HCT116 (cell line): ENCODE measurements at regions not wholly inside any gene's neighbourhood (a gene's known extent, or its start where the extent isn't known, plus 50 kb on each side); places are given as distances from the start of the nearest gene placed in this dataset.

Experiments used
- ATAC-seq: fragments of 200-7000 bp; cut with Tn5 transposase; 2 replicates; pipeline ENCODE4 v1.9.1; 2020; ENCODE audit warnings: mild to moderate bottlenecking, moderate library complexity
- BruUV-seq: library from RNA; stranded (reverse); fragments of 400-500 nt; replicated peaks from 2 replicates; lab custom pipeline; 2021; lab: Mats Ljungman, UMichigan
- CTCF ChIA-PET: fragments of 300-600 bp; sonication (Branson Sonifier 250); formaldehyde crosslinking; loops from one replicate; lab custom pipeline; 2021; ENCODE audit warnings: antibody characterized with exemption; lab: Charles Lee
- POLR2A ChIA-PET: fragments of 300-600, 350-600 bp; sonication (Branson Sonifier 250); formaldehyde crosslinking; loops from one replicate; lab custom pipeline; 2021; ENCODE audit warnings: antibody characterized with exemption; lab: Charles Lee
- RAD21 ChIA-PET, 2 experiments: fragments of 300-600 bp; sonication (Branson Sonifier 250); formaldehyde crosslinking; loops; one replicate each; lab custom pipeline; 2023; ENCODE audit warnings: low total read pairs in 2 of 2; ENCODE audit not compliant: uncharacterized antibody in 2 of 2, unreplicated experiment in 2 of 2, low non-redundant PET in 1 of 2; lab: Charles Lee
- DNase-seq: peaks from one replicate; pipeline ENCODE4 v3.0.0-alpha.2; 2010; ENCODE audit warnings: low read depth, low spot score
- H2AFZ ChIP-seq: fragments of 200-600 bp; shearing (Covaris generic), sonication (generic); 2 replicates; pipeline ENCODE4 v1.6.1; 2017; ENCODE audit warnings: low read depth, mixed run types, mixed read lengths, antibody characterized with exemption, low read length; ENCODE audit not compliant: poor library complexity, severe bottlenecking
- H3K27ac ChIP-seq: 2 replicates; pipeline ENCODE4 v1.5.1; 2012; ENCODE audit warnings: low read depth, low read length
- H3K27me3 ChIP-seq: fragments of 200-600 bp; sonication (generic); 2 replicates; pipeline ENCODE4 v1.6.1; 2016; ENCODE audit warnings: mixed run types, low read length, mixed read lengths; ENCODE audit not compliant: insufficient read depth
- H3K36me3 ChIP-seq, 2 experiments: fragments of 200-500 bp in 1 of 2; fragments of 200-600 bp in 1 of 2; sonication (Bioruptor generic) in 1 of 2; sonication (generic) in 1 of 2; 2 replicates each; pipeline versions ENCODE4 v1.5.1 to v1.6.1; 2014 to 2016; ENCODE audit warnings: low read length in 2 of 2, inconsistent platforms in 1 of 2, mixed read lengths in 1 of 2, mixed run types in 1 of 2; ENCODE audit not compliant: insufficient read depth in 2 of 2, control insufficient read depth in 1 of 2
- H3K4me1 ChIP-seq, 2 experiments: fragments of 200-600 bp in 1 of 2; sonication (generic) in 1 of 2; 2 replicates each; pipeline versions ENCODE4 v1.5.1 to v1.6.1; 2012 to 2017; ENCODE audit warnings: low read length in 2 of 2, inconsistent platforms in 1 of 2, mild to moderate bottlenecking in 1 of 2, mixed read lengths in 1 of 2, mixed run types in 1 of 2, moderate library complexity in 1 of 2; ENCODE audit not compliant: insufficient read depth in 2 of 2, control insufficient read depth in 1 of 2
- H3K4me2 ChIP-seq: fragments of 200-600 bp; sonication (generic); 2 replicates; pipeline ENCODE4 v1.6.1; 2017; ENCODE audit warnings: mixed run types, low read length, mixed read lengths
- H3K4me3 ChIP-seq, 2 experiments: fragments of 200-600 bp in 1 of 2; sonication (generic) in 1 of 2; replicated peaks in 1 of 2; 2 replicates each; pipeline ENCODE4 v1.5.1; 2011 to 2016; ENCODE audit warnings: low read length in 2 of 2, control low read depth in 1 of 2, low read depth in 1 of 2, mild to moderate bottlenecking in 1 of 2, mixed read lengths in 1 of 2, mixed run types in 1 of 2
- H3K79me2 ChIP-seq: fragments of 200-600 bp; sonication (generic); 2 replicates; pipeline ENCODE4 v1.6.1; 2017; ENCODE audit warnings: mild to moderate bottlenecking, mixed run types, low read length, moderate library complexity, mixed read lengths; ENCODE audit not compliant: insufficient read depth
- H3K9ac ChIP-seq: fragments of 200-600 bp; sonication (generic); 2 replicates; pipeline ENCODE4 v1.6.1; 2016; ENCODE audit warnings: low read length, mixed read lengths
- H3K9me2 ChIP-seq: fragments of 200-600 bp; sonication (generic), shearing (Covaris generic); 2 replicates; pipeline ENCODE4 v1.6.1; 2017; ENCODE audit warnings: mixed run types, mild to moderate bottlenecking, moderate library complexity; ENCODE audit not compliant: insufficient read depth
- H3K9me3 ChIP-seq, 2 experiments: fragments of 200-500 bp in 1 of 2; fragments of 200-600 bp in 1 of 2; sonication (Bioruptor generic) in 1 of 2; sonication (generic) in 1 of 2; 2 replicates each; pipeline ENCODE4 v1.6.1; 2014 to 2017; ENCODE audit warnings: low read length in 2 of 2, mixed read lengths in 2 of 2, inconsistent platforms in 1 of 2, low read depth in 1 of 2, mild to moderate bottlenecking in 1 of 2, mixed run types in 1 of 2, moderate library complexity in 1 of 2; ENCODE audit not compliant: control insufficient read depth in 1 of 2, insufficient read depth in 1 of 2
- H4K20me1 ChIP-seq: fragments of 200-600 bp; sonication (generic), shearing (Covaris generic); 2 replicates; pipeline ENCODE4 v1.6.1; 2017; ENCODE audit warnings: mixed run types, mild to moderate bottlenecking, moderate library complexity; ENCODE audit not compliant: insufficient read depth
- CBX3 ChIP-seq: IDR thresholded peaks from 2 replicates; pipeline ENCODE4 v1.6.1; 2012; ENCODE audit warnings: low read depth
- EGR1 ChIP-seq: IDR thresholded peaks from 2 replicates; pipeline ENCODE4 v1.6.1; 2012; ENCODE audit warnings: low read depth
- EZH2 ChIP-seq: fragments of 200-600 bp; sonication (generic); IDR thresholded peaks from 2 replicates; pipeline ENCODE4 v1.6.1; 2017; ENCODE audit warnings: antibody characterized with exemption, mixed run types
- FOSL1 ChIP-seq: IDR thresholded peaks from 2 replicates; pipeline ENCODE4 v1.6.1; 2012; ENCODE audit warnings: low read depth
- JUND ChIP-seq: IDR thresholded peaks from 2 replicates; pipeline ENCODE4 v1.6.1; 2012
- POLR2A ChIP-seq: IDR thresholded peaks from 2 replicates; pipeline ENCODE4 v1.7.0; 2011; ENCODE audit warnings: borderline replicate concordance; ENCODE audit not compliant: insufficient read depth, insufficient read length; ENCODE audit errors: extremely low read depth
- POLR2AphosphoS5 ChIP-seq: IDR thresholded peaks from 2 replicates; pipeline ENCODE4 v1.6.1; 2011; ENCODE audit warnings: mild to moderate bottlenecking, low read depth, low read length, moderate library complexity
- SIN3A ChIP-seq: IDR thresholded peaks from 2 replicates; pipeline ENCODE4 v1.6.1; 2012; ENCODE audit warnings: low read depth
- SP1 ChIP-seq: IDR thresholded peaks from 2 replicates; pipeline ENCODE4 v1.6.1; 2012; ENCODE audit warnings: low read depth
- TCF7L2 ChIP-seq: IDR thresholded peaks from 2 replicates; pipeline ENCODE4 v1.7.0; 2011; ENCODE audit warnings: borderline replicate concordance, inconsistent platforms; ENCODE audit not compliant: insufficient read depth, insufficient read length; ENCODE audit errors: extremely low read depth
- ZFX ChIP-seq: fragments of 450-650 bp; IDR thresholded peaks from 2 replicates; pipeline ENCODE4 v1.6.1; 2017
- ZNF274 ChIP-seq: fragments of 200-500 bp; sonication (Bioruptor generic); IDR thresholded peaks from 2 replicates; pipeline ENCODE4 v1.6.1; 2014; ENCODE audit warnings: mild to moderate bottlenecking, low read depth, low read length, inconsistent platforms
- intact Hi-C: fragments of 100-400 bp; cut with micrococcal nuclease; formaldehyde crosslinking; loops from 2 replicates; pipeline ENCODE4 v1.10.0; 2022
- TF ChIP-seq, protein P1 (sequence below): IDR thresholded peaks from 2 replicates; pipeline ENCODE4 v1.6.1; 2011; ENCODE audit warnings: mild to moderate bottlenecking, low read length, moderate library complexity; ENCODE audit not compliant: insufficient replicate concordance; ENCODE audit errors: extremely low read depth
- TF ChIP-seq, protein P2 (sequence below): IDR thresholded peaks from 2 replicates; pipeline ENCODE4 v1.6.1; 2012

DNA sequence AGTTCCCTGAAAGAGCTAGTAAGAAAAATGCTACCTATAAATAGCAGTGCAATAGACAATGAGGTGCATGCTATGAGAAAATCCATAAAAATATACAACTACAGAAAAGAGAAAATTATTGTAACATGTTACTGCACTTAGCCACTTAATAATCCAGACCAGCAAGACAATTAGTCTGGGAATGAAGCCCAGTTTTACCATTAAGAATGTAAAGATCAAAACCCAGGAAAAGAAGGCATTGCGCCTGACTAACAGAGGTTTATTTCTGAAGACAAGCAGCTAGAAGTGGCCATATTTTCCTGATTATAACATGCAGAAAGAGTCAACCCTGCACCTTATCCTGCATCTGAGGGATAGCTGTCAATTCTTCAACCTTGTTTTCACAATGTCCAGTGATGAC, 276.4 kb upstream of the PRMT6 start (continued):
- TF ChIP-seq TCF7L2: no peak

DNA sequence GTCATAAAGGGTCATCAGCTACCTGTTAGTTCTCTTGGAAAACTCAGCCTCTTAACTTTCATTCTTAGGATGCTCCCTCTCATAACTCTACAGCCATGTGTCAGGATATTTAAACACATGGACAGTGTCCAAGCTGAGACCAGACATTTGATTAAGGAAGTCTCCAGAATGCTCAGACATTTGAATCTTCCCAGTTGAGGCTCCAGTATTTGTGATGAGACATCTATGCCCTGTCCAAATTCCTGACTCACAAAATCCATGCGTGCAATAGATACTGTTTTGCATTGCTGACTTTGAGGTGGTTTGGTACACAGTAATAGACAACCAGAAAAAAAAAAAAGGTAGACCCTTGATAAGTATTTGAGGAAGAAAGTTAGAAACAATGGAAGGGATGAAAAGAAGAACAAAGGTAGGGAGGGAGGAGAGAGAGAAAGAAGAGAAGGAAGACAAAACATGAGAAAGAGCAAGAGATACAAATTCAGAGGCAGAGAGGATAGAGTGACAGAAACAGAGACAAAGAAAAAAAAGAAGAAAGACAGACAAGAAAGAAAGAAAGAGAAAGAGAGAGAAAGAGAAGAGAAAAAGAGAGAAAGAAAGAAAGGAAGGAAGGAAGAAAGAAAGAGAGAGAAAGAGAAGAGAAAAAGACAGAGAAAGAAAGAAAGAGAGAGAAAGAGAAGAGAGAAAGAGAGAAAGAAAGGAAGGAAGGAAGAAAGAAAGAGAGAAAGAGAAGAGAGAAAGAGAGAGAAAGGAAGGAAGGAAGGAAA, 275.5 kb upstream of the PRMT6 start:
- no peak for DNase-seq

More for the DNA sequence above, 275.5 kb upstream of the PRMT6 start:
- ChIA-PET POLR2A (no interaction called here), RAD21 (no interaction called here), CTCF (no interaction called here)
- ATAC-seq: no peak
- H3K4me1 ChIP-seq: no peaks in the 10 kb centered on the region
- no peak overlapping the region for H3K9ac ChIP-seq
- no peak overlapping the region for H2AFZ ChIP-seq
- no peaks in the 10 kb centered on the region for H3K36me3 ChIP-seq
- no peaks in the 10 kb centered on the region for H3K27me3 ChIP-seq
- no TSS peak for BruUV-seq
- H4K20me1 ChIP-seq: no peaks in the 10 kb centered on the region
- TF ChIP-seq EGR1 (no peak), SIN3A (no peak), ZNF274 (no peak), POLR2AphosphoS5 (no peak), CBX3 (no peak), POLR2A (no peak), FOSL1 (no peak), ZFX (no peak), JUND (no peak), SP1 (no peak), EZH2 (no peak)
- TF ChIP-seq, protein P1, sequence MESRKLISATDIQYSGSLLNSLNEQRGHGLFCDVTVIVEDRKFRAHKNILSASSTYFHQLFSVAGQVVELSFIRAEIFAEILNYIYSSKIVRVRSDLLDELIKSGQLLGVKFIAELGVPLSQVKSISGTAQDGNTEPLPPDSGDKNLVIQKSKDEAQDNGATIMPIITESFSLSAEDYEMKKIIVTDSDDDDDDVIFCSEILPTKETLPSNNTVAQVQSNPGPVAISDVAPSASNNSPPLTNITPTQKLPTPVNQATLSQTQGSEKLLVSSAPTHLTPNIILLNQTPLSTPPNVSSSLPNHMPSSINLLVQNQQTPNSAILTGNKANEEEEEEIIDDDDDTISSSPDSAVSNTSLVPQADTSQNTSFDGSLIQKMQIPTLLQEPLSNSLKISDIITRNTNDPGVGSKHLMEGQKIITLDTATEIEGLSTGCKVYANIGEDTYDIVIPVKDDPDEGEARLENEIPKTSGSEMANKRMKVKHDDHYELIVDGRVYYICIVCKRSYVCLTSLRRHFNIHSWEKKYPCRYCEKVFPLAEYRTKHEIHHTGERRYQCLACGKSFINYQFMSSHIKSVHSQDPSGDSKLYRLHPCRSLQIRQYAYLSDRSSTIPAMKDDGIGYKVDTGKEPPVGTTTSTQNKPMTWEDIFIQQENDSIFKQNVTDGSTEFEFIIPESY: no peak
- TF ChIP-seq, protein P2, sequence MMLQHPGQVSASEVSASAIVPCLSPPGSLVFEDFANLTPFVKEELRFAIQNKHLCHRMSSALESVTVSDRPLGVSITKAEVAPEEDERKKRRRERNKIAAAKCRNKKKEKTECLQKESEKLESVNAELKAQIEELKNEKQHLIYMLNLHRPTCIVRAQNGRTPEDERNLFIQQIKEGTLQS: no peak
- peaks cover 10 to 37% of the 10 kb centered on the region in 2 experiments; a peak in 2 of 4 replicates for H3K9me3 ChIP-seq
- H3K27ac ChIP-seq: no peak overlapping the region
- no peaks in the 10 kb centered on the region for H3K79me2 ChIP-seq
- H3K9me2 ChIP-seq: no peaks in the 10 kb centered on the region
- no peak overlapping the region for H3K4me2 ChIP-seq
- intact Hi-C loops: no loop called here
- H3K4me3 ChIP-seq: no peak overlapping the region
